MM.1S (cell line): ENCODE measurements at regions not wholly inside any gene's neighbourhood (a gene's known extent, or its start where the extent isn't known, plus 50 kb on each side); places are given as distances from the start of the nearest gene placed in this dataset.

Experiments used
- DNase-seq: peaks from one replicate; pipeline ENCODE4 v3.0.0-alpha.2; 2015
- H2AFZ ChIP-seq: fragments of 300-600 bp; sonication (generic); 2 replicates; pipeline ENCODE4 v1.6.0; 2016; ENCODE audit warnings: antibody characterized with exemption, low read length
- H3F3A ChIP-seq: fragments of 300-600 bp; sonication (generic); 2 replicates; pipeline ENCODE4 v1.6.1; 2016; ENCODE audit warnings: mild to moderate bottlenecking, antibody characterized with exemption, low read length, moderate library complexity, mixed read lengths; ENCODE audit not compliant: insufficient read depth
- H3K27ac ChIP-seq: fragments of 300-600 bp; sonication (generic); 2 replicates; pipeline ENCODE4 v1.5.1; 2016; ENCODE audit warnings: mild to moderate bottlenecking, low read length
- H3K27me3 ChIP-seq: fragments of 300-600 bp; sonication (generic); replicated peaks from 2 replicates; pipeline ENCODE4 v1.6.0; 2016; ENCODE audit warnings: low read length; ENCODE audit not compliant: insufficient read depth
- H3K36me3 ChIP-seq: fragments of 300-600 bp; sonication (generic); replicated peaks from 2 replicates; pipeline ENCODE4 v1.6.1; 2016; ENCODE audit warnings: mild to moderate bottlenecking, low read length, mixed read lengths; ENCODE audit not compliant: insufficient read depth
- H3K4me1 ChIP-seq: fragments of 300-600 bp; sonication (generic); 2 replicates; pipeline ENCODE4 v1.6.1; 2016; ENCODE audit warnings: low read length, mixed read lengths
- H3K4me2 ChIP-seq: fragments of 300-600 bp; sonication (generic); 2 replicates; pipeline ENCODE4 v1.6.0; 2016; ENCODE audit warnings: low read depth, low read length
- H3K4me3 ChIP-seq: fragments of 300-600 bp; sonication (generic); 2 replicates; pipeline ENCODE4 v1.5.1; 2016; ENCODE audit warnings: low read length, mixed read lengths
- H3K79me2 ChIP-seq: fragments of 300-600 bp; sonication (generic); 2 replicates; pipeline ENCODE4 v1.6.1; 2016; ENCODE audit warnings: mixed run types, low read length, mixed read lengths
- H3K9ac ChIP-seq: fragments of 300-600 bp; sonication (generic); 2 replicates; pipeline ENCODE4 v1.6.1; 2016; ENCODE audit warnings: low read length, mixed read lengths
- H3K9me2 ChIP-seq: fragments of 300-600 bp; sonication (generic); replicated peaks from 2 replicates; pipeline ENCODE4 v1.6.1; 2016; ENCODE audit warnings: mild to moderate bottlenecking, low read length, mixed read lengths; ENCODE audit not compliant: insufficient read depth
- H3K9me3 ChIP-seq: fragments of 300-600 bp; sonication (generic); replicated peaks from 2 replicates; pipeline ENCODE4 v1.6.1; 2016; ENCODE audit warnings: mild to moderate bottlenecking, low read length, mixed read lengths; ENCODE audit not compliant: insufficient read depth
- H4K20me1 ChIP-seq: fragments of 300-600 bp; sonication (generic); 2 replicates; pipeline ENCODE4 v1.6.1; 2016; ENCODE audit warnings: mild to moderate bottlenecking, low read length, moderate library complexity, mixed read lengths; ENCODE audit not compliant: insufficient read depth
- CTCF ChIP-seq: fragments of 300-600 bp; sonication (generic); IDR thresholded peaks from 2 replicates; pipeline ENCODE4 v1.5.1; 2016; ENCODE audit warnings: antibody characterized with exemption, low read length, mixed read lengths
- EZH2 ChIP-seq: fragments of 300-600 bp; sonication (generic); optimal IDR thresholded peaks from 2 replicates; pipeline ENCODE3; 2017; ENCODE audit warnings: low read depth, mild to moderate bottlenecking, antibody characterized with exemption, low read length, mixed read lengths
- EZH2phosphoT487 ChIP-seq: fragments of 300-600 bp; sonication (generic); IDR thresholded peaks from 2 replicates; pipeline ENCODE4 v1.6.1; 2018; ENCODE audit warnings: antibody characterized with exemption, low read length

- no peak overlapping the region for H3K9ac ChIP-seq
- H3K4me2 ChIP-seq, result peak overlapping the region; percentile 49
- H3K9me2 ChIP-seq, result no peaks in the 10 kb centered on the region
- H3K27me3 ChIP-seq, result no peaks in the 10 kb centered on the region
- peak overlapping the region; percentile 11; the same call in 1 of the 2 replicates for H3K27ac ChIP-seq
- TF ChIP-seq EZH2 (no peak), EZH2phosphoT487 (no peak), CTCF (no peak)
- H3K79me2 ChIP-seq, result no peaks in the 10 kb centered on the region
- H2AFZ ChIP-seq, result peak overlapping the region; percentile 33; the same call in 1 of the 2 replicates
- H3K9me3 ChIP-seq, result no peaks in the 10 kb centered on the region
- 0 out of 2 replicates have a peak, but pooled peaks cover 16% of the 10 kb centered on the region for H3K4me1 ChIP-seq
- no peaks in the 10 kb centered on the region for H3K36me3 ChIP-seq
- peak; percentile 19 for DNase-seq
- H3K4me3 ChIP-seq, result 0 out of 2 replicates have a peak overlapping the region, but pooled peaks have one; percentile 16
- H3F3A ChIP-seq, result no peaks in the 10 kb centered on the region
- no peaks in the 10 kb centered on the region for H4K20me1 ChIP-seq
These were observed 280.9 kb downstream of the RAP2B start for GRCh38 chr3:153442799-153443487.

- TF ChIP-seq CTCF (peak; percentile 53), EZH2phosphoT487 (no peak), EZH2 (no peak)
- no peaks in the 10 kb centered on the region for H4K20me1 ChIP-seq
These were observed 281.9 kb downstream of the RAP2B start for GRCh38 chr3:153443961-153444360.

GRCh38 chr3:153445817-153446216 lies 283.8 kb downstream of the RAP2B start:
- Histone ChIP-seq H3K36me3 (no peaks in the 10 kb centered on the region), H3K9me3 (no peaks in the 10 kb centered on the region), H3K4me1 (0 out of 2 replicates have a peak, but pooled peaks cover 14% of the 10 kb centered on the region), H3K27me3 (no peaks in the 10 kb centered on the region), H3K79me2 (no peaks in the 10 kb centered on the region), H3K4me2 (no peak overlapping the region), H3K9ac (no peak overlapping the region), H3K9me2 (no peaks in the 10 kb centered on the region), H3K27ac (no peak overlapping the region), H4K20me1 (no peaks in the 10 kb centered on the region), H3K4me3 (no peak overlapping the region), H2AFZ (no peak overlapping the region), H3F3A (no peaks in the 10 kb centered on the region)
- DNase-seq, result no peak
- TF ChIP-seq CTCF (no peak), EZH2phosphoT487 (no peak)

More at GRCh38 chr3:153443961-153444360, 281.9 kb downstream of the RAP2B start:
- Histone ChIP-seq H2AFZ (no peak overlapping the region), H3K4me3 (no peak overlapping the region), H3K36me3 (no peaks in the 10 kb centered on the region), H3K4me2 (no peak overlapping the region), H3K27ac (no peak overlapping the region), H3K79me2 (no peaks in the 10 kb centered on the region), H3K9me2 (no peaks in the 10 kb centered on the region), H3K27me3 (no peaks in the 10 kb centered on the region), H3K4me1 (0 out of 2 replicates have a peak, but pooled peaks cover 14% of the 10 kb centered on the region), H3F3A (no peaks in the 10 kb centered on the region), H3K9me3 (no peaks in the 10 kb centered on the region), H3K9ac (no peak overlapping the region)
- DNase-seq, result peak; percentile 65
